ENCODE measurements at regions not wholly inside any gene's neighbourhood (a gene's known extent, or its start where the extent isn't known, plus 50 kb on each side); places are given as distances from the start of the nearest gene placed in this dataset.

GRCh38 chr6:148081076-148081475 is 261.6 kb upstream of the SASH1 start:
- in situ Hi-C loops (cut with MboI; ENCODE audit: low sequenced_read_pairs) = no loop called here

GRCh38 chr6:148082044-148082443 is 260.6 kb upstream of the SASH1 start:
- in situ Hi-C loops (cut with MboI; ENCODE audit: low sequenced_read_pairs) = no loop called here

- in situ Hi-C loops (cut with MboI; ENCODE audit: low sequenced_read_pairs) = no loop called here
These were observed 259.9 kb upstream of the SASH1 start for GRCh38 chr6:148082696-148083095.

GRCh38 chr6:148085631-148086331 is 256.9 kb upstream of the SASH1 start:
- in situ Hi-C loops (cut with MboI; ENCODE audit: low sequenced_read_pairs) = no loop called here

GRCh38 chr6:148086386-148086785 is 256.3 kb upstream of the SASH1 start:
- in situ Hi-C loops (cut with MboI; ENCODE audit: low sequenced_read_pairs) = no loop called here

- in situ Hi-C loops (cut with MboI; ENCODE audit: low sequenced_read_pairs) = no loop called here
These were observed 255.8 kb upstream of the SASH1 start for GRCh38 chr6:148086843-148087242.

- in situ Hi-C loops (cut with MboI; ENCODE audit: low sequenced_read_pairs) = no loop called here
These were observed 255.0 kb upstream of the SASH1 start for GRCh38 chr6:148087659-148088058.

GRCh38 chr6:148090326-148090725 is 252.3 kb upstream of the SASH1 start:
- in situ Hi-C loops (cut with MboI; ENCODE audit: low sequenced_read_pairs) = no loop called here

- in situ Hi-C loops (cut with MboI; ENCODE audit: low sequenced_read_pairs) = no loop called here
These were observed 251.2 kb upstream of the SASH1 start for GRCh38 chr6:148091394-148091793.

- in situ Hi-C loops (cut with MboI; ENCODE audit: low sequenced_read_pairs) = no loop called here
These were observed 239.2 kb upstream of the SASH1 start for GRCh38 chr6:148103436-148103835.

GRCh38 chr6:148104131-148104530 is 238.5 kb upstream of the SASH1 start:
- in situ Hi-C loops (cut with MboI; ENCODE audit: low sequenced_read_pairs) = no loop called here

GRCh38 chr6:148105695-148106094 is 236.9 kb upstream of the SASH1 start:
- in situ Hi-C loops (cut with MboI; ENCODE audit: low sequenced_read_pairs) = no loop called here

GRCh38 chr6:148107911-148108310 is 234.7 kb upstream of the SASH1 start:
- in situ Hi-C loops (cut with MboI; ENCODE audit: low sequenced_read_pairs) = no loop called here

GRCh38 chr6:148109732-148110131 is 232.9 kb upstream of the SASH1 start:
- in situ Hi-C loops (cut with MboI; ENCODE audit: low sequenced_read_pairs) = no loop called here

GRCh38 chr6:148110925-148111324 is 231.7 kb upstream of the SASH1 start:
- in situ Hi-C loops (cut with MboI; ENCODE audit: low sequenced_read_pairs) = no loop called here

GRCh38 chr6:148112851-148113319 is 229.8 kb upstream of the SASH1 start:
- in situ Hi-C loops (cut with MboI; ENCODE audit: low sequenced_read_pairs) = no loop called here

GRCh38 chr6:148116001-148116400 is 226.6 kb upstream of the SASH1 start:
- in situ Hi-C loops (cut with MboI; ENCODE audit: low sequenced_read_pairs) = no loop called here

- in situ Hi-C loops (cut with MboI; ENCODE audit: low sequenced_read_pairs) = no loop called here
These were observed 224.4 kb upstream of the SASH1 start for GRCh38 chr6:148118244-148118643.

GRCh38 chr6:148128014-148128730 is 214.5 kb upstream of the SASH1 start:
- in situ Hi-C loops (cut with MboI; ENCODE audit: low sequenced_read_pairs) = no loop called here

- in situ Hi-C loops (cut with MboI; ENCODE audit: low sequenced_read_pairs) = no loop called here
These were observed 208.0 kb upstream of the SASH1 start for GRCh38 chr6:148134592-148134991.

- in situ Hi-C loops (cut with MboI; ENCODE audit: low sequenced_read_pairs) = no loop called here
These were observed 206.1 kb upstream of the SASH1 start for GRCh38 chr6:148136586-148136985.

- in situ Hi-C loops (cut with MboI; ENCODE audit: low sequenced_read_pairs) = no loop called here
These were observed 205.0 kb upstream of the SASH1 start for GRCh38 chr6:148137652-148138051.

Measured in HL-60/S4 (cell line).